T-helper 1 cell treated with Interleukin-12 subunit alpha and Interleukin-12 subunit beta and Interleukin-4 antibody, amounts not matched to agents 30 μg/mL and 1 μg/mL, for 36 hours (primary cell): ENCODE measurements at regions not wholly inside any gene's neighbourhood (a gene's known extent, or its start where the extent isn't known, plus 50 kb on each side); places are given as distances from the start of the nearest gene placed in this dataset.

ENCODE experiments used
- H3K27ac Mint-ChIP-seq: one replicate; pipeline ENCODE4 v1.8.0; 2021; ENCODE audit warnings: mild to moderate bottlenecking, mixed read lengths
- H3K27me3 Mint-ChIP-seq: one replicate; pipeline ENCODE4 v1.8.0; 2021; ENCODE audit warnings: low read depth, mixed read lengths
- H3K36me3 Mint-ChIP-seq: one replicate; pipeline ENCODE4 v1.8.0; 2021; ENCODE audit warnings: low read depth, mixed read lengths
- H3K4me1 Mint-ChIP-seq: one replicate; pipeline ENCODE4 v1.8.0; 2021; ENCODE audit warnings: low read depth, mixed read lengths
- H3K4me3 Mint-ChIP-seq: one replicate; pipeline ENCODE4 v1.8.0; 2021; ENCODE audit warnings: mild to moderate bottlenecking, moderate library complexity, mixed read lengths
- H3K9me3 Mint-ChIP-seq: one replicate; pipeline ENCODE4 v1.8.0; 2021; ENCODE audit warnings: mixed read lengths

GRCh38 chr1:221204055-221204833 is 325.0 kb downstream of the HLX start:
- Mint-ChIP-seq H3K4me3 (no peak overlapping the region), H3K27ac (no peak overlapping the region), H3K9me3 (no peaks in the 10 kb centered on the region), H3K27me3 (no peaks in the 10 kb centered on the region), H3K4me1 (peaks cover 2% of the 10 kb centered on the region), H3K36me3 (no peaks in the 10 kb centered on the region)

- Mint-ChIP-seq H3K9me3 (no peaks in the 10 kb centered on the region), H3K4me1 (no peaks in the 10 kb centered on the region), H3K36me3 (no peaks in the 10 kb centered on the region), H3K27ac (no peak overlapping the region), H3K4me3 (no peak overlapping the region), H3K27me3 (no peaks in the 10 kb centered on the region)
These were observed 326.8 kb downstream of the HLX start for GRCh38 chr1:221206076-221206475.

GRCh38 chr1:221212926-221213325 is 333.7 kb downstream of the HLX start:
- H3K4me3 Mint-ChIP-seq: no peak overlapping the region

GRCh38 chr1:221217029-221217428 is 337.8 kb downstream of the HLX start:
- H3K36me3 Mint-ChIP-seq: no peaks in the 10 kb centered on the region
- H3K4me1 Mint-ChIP-seq: no peaks in the 10 kb centered on the region
- H3K27me3 Mint-ChIP-seq: no peaks in the 10 kb centered on the region
- no peak overlapping the region for H3K27ac Mint-ChIP-seq
- H3K4me3 Mint-ChIP-seq: no peak overlapping the region
- no peaks in the 10 kb centered on the region for H3K9me3 Mint-ChIP-seq

More at GRCh38 chr1:221212926-221213325, 333.7 kb downstream of the HLX start:
- no peaks in the 10 kb centered on the region for H3K9me3 Mint-ChIP-seq
- no peaks in the 10 kb centered on the region for H3K4me1 Mint-ChIP-seq
- no peaks in the 10 kb centered on the region for H3K27me3 Mint-ChIP-seq
- no peak overlapping the region for H3K27ac Mint-ChIP-seq
- H3K36me3 Mint-ChIP-seq: no peaks in the 10 kb centered on the region

- Mint-ChIP-seq H3K4me3 (no peak overlapping the region), H3K36me3 (no peaks in the 10 kb centered on the region), H3K27ac (no peak overlapping the region), H3K4me1 (no peaks in the 10 kb centered on the region), H3K27me3 (no peaks in the 10 kb centered on the region), H3K9me3 (peaks cover 10% of the 10 kb centered on the region)
These were observed 344.0 kb downstream of the HLX start for GRCh38 chr1:221223281-221223680.

- no peaks in the 10 kb centered on the region for H3K36me3 Mint-ChIP-seq
- H3K27me3 Mint-ChIP-seq: no peaks in the 10 kb centered on the region
- peaks cover 10% of the 10 kb centered on the region for H3K9me3 Mint-ChIP-seq
- no peaks in the 10 kb centered on the region for H3K4me1 Mint-ChIP-seq
- H3K4me3 Mint-ChIP-seq: no peak overlapping the region
- no peak overlapping the region for H3K27ac Mint-ChIP-seq
These were observed 348.2 kb downstream of the HLX start for GRCh38 chr1:221227460-221227859.

GRCh38 chr1:221227872-221228337 is 348.7 kb downstream of the HLX start:
- H3K9me3 Mint-ChIP-seq: peaks cover 10% of the 10 kb centered on the region
- no peaks in the 10 kb centered on the region for H3K27me3 Mint-ChIP-seq
- H3K4me3 Mint-ChIP-seq: no peak overlapping the region
- no peaks in the 10 kb centered on the region for H3K36me3 Mint-ChIP-seq
- no peaks in the 10 kb centered on the region for H3K4me1 Mint-ChIP-seq
- no peak overlapping the region for H3K27ac Mint-ChIP-seq

GRCh38 chr1:221228594-221228993 is 349.4 kb downstream of the HLX start:
- H3K27me3 Mint-ChIP-seq: no peaks in the 10 kb centered on the region
- no peak overlapping the region for H3K4me3 Mint-ChIP-seq
- H3K4me1 Mint-ChIP-seq: no peaks in the 10 kb centered on the region
- peaks cover 10% of the 10 kb centered on the region for H3K9me3 Mint-ChIP-seq
- H3K36me3 Mint-ChIP-seq: no peaks in the 10 kb centered on the region
- H3K27ac Mint-ChIP-seq: no peak overlapping the region

GRCh38 chr1:221230605-221231004 is 351.4 kb downstream of the HLX start:
- Mint-ChIP-seq H3K4me3 (no peak overlapping the region), H3K4me1 (no peaks in the 10 kb centered on the region), H3K27ac (no peak overlapping the region), H3K36me3 (no peaks in the 10 kb centered on the region), H3K27me3 (no peaks in the 10 kb centered on the region), H3K9me3 (peaks cover 7% of the 10 kb centered on the region)

- Mint-ChIP-seq H3K9me3 (no peaks in the 10 kb centered on the region), H3K4me3 (no peak overlapping the region), H3K27ac (no peak overlapping the region), H3K4me1 (no peaks in the 10 kb centered on the region), H3K36me3 (no peaks in the 10 kb centered on the region), H3K27me3 (no peaks in the 10 kb centered on the region)
These were observed 355.5 kb downstream of the HLX start for GRCh38 chr1:221234791-221235190.

GRCh38 chr1:221237587-221237986 is 358.3 kb downstream of the HLX start:
- Mint-ChIP-seq H3K27ac (no peak overlapping the region), H3K27me3 (no peaks in the 10 kb centered on the region), H3K36me3 (no peaks in the 10 kb centered on the region), H3K4me3 (no peak overlapping the region), H3K9me3 (no peaks in the 10 kb centered on the region), H3K4me1 (no peaks in the 10 kb centered on the region)

GRCh38 chr1:221239181-221239580 is 359.9 kb downstream of the HLX start:
- no peaks in the 10 kb centered on the region for H3K9me3 Mint-ChIP-seq
- no peaks in the 10 kb centered on the region for H3K4me1 Mint-ChIP-seq
- no peaks in the 10 kb centered on the region for H3K27me3 Mint-ChIP-seq
- no peak overlapping the region for H3K27ac Mint-ChIP-seq
- no peak overlapping the region for H3K4me3 Mint-ChIP-seq
- H3K36me3 Mint-ChIP-seq: no peaks in the 10 kb centered on the region

GRCh38 chr1:221239792-221240191 is 360.5 kb downstream of the HLX start:
- Mint-ChIP-seq H3K27me3 (no peaks in the 10 kb centered on the region), H3K4me1 (no peaks in the 10 kb centered on the region), H3K36me3 (no peaks in the 10 kb centered on the region), H3K9me3 (no peaks in the 10 kb centered on the region), H3K27ac (no peak overlapping the region), H3K4me3 (no peak overlapping the region)

- H3K27ac Mint-ChIP-seq: no peak overlapping the region
- H3K4me3 Mint-ChIP-seq: no peak overlapping the region
- no peaks in the 10 kb centered on the region for H3K27me3 Mint-ChIP-seq
- no peaks in the 10 kb centered on the region for H3K36me3 Mint-ChIP-seq
- H3K9me3 Mint-ChIP-seq: no peaks in the 10 kb centered on the region
- no peaks in the 10 kb centered on the region for H3K4me1 Mint-ChIP-seq
These were observed 361.4 kb downstream of the HLX start for GRCh38 chr1:221240690-221241089.

- H3K4me3 Mint-ChIP-seq: no peak overlapping the region
- no peaks in the 10 kb centered on the region for H3K36me3 Mint-ChIP-seq
- H3K27ac Mint-ChIP-seq: no peak overlapping the region
- H3K27me3 Mint-ChIP-seq: no peaks in the 10 kb centered on the region
- no peaks in the 10 kb centered on the region for H3K4me1 Mint-ChIP-seq
- no peaks in the 10 kb centered on the region for H3K9me3 Mint-ChIP-seq
These were observed 361.9 kb downstream of the HLX start for GRCh38 chr1:221241157-221241556.
